Panc1 (cell line): ENCODE measurements at regions not wholly inside any gene's neighbourhood (a gene's known extent, or its start where the extent isn't known, plus 50 kb on each side); places are given as distances from the start of the nearest gene placed in this dataset.

ENCODE experiments used
- CTCF ChIP-seq: fragments of 450-650 bp; IDR thresholded peaks from 2 replicates; pipeline ENCODE4 v1.5.1; 2017; ENCODE audit warnings: mild to moderate bottlenecking
- POLR2AphosphoS5 ChIP-seq: IDR thresholded peaks from 2 replicates; pipeline ENCODE4 v1.6.1; 2012; ENCODE audit warnings: mild to moderate bottlenecking, low read depth, low read length, moderate library complexity
- REST ChIP-seq, 2 experiments: IDR thresholded peaks; 2 replicates each; pipeline ENCODE4 v1.6.1; 2011 to 2012; ENCODE audit warnings: low read depth in 2 of 2, control low read depth in 1 of 2, low read length in 1 of 2, mild to moderate bottlenecking in 1 of 2, moderate library complexity in 1 of 2; ENCODE audit not compliant: insufficient read depth in 1 of 2
- SIN3A ChIP-seq: IDR thresholded peaks from 2 replicates; pipeline ENCODE4 v1.6.1; 2012; ENCODE audit warnings: low read depth, mild to moderate bottlenecking, low read length, moderate library complexity, borderline replicate concordance; ENCODE audit not compliant: insufficient read depth
- TCF7L2 ChIP-seq: IDR thresholded peaks from 2 replicates; pipeline ENCODE4 v1.6.1; 2011; ENCODE audit warnings: mild to moderate bottlenecking, low read depth, low read length, inconsistent platforms

GRCh38 chr7:142581341-142581740 lies 167.9 kb upstream of the PRSS1 start:
- no peak for TF ChIP-seq CTCF
- TF ChIP-seq SIN3A, result no peak
- TF ChIP-seq TCF7L2, result no peak
- no peak for TF ChIP-seq REST (IDR thresholded peaks at IDR 0.05; ENCODE audit: insufficient read depth in 1 of 2, low read depth in 2 of 2, low read length in 1 of 2)
- no peak for TF ChIP-seq POLR2AphosphoS5
